ENCODE measurements at regions not wholly inside any gene's neighbourhood (a gene's known extent, or its start where the extent isn't known, plus 50 kb on each side); places are given as distances from the start of the nearest gene placed in this dataset.

DNA sequence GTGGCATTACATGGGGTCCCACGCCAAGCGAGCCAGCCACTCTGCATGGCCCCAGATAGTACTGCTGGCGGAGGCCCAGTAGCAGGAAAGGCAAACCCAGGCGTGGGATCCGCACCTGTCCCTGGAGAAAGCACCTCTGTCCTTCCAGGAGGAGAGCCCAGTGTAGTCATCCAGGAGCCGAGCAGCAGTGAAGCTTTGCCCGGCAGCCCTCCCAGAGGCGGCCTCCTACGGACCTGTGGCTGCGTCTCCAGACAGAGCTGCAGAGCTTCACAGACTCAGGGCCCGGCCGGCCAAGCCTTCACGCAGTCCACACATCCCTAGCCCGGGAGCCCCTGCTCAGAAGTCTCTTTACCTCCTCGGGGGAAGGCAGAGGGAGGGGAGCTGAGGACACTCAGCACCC lies 100.8 kb upstream of the PPP1R26 start:
- TF ChIP-seq, protein P1, sequence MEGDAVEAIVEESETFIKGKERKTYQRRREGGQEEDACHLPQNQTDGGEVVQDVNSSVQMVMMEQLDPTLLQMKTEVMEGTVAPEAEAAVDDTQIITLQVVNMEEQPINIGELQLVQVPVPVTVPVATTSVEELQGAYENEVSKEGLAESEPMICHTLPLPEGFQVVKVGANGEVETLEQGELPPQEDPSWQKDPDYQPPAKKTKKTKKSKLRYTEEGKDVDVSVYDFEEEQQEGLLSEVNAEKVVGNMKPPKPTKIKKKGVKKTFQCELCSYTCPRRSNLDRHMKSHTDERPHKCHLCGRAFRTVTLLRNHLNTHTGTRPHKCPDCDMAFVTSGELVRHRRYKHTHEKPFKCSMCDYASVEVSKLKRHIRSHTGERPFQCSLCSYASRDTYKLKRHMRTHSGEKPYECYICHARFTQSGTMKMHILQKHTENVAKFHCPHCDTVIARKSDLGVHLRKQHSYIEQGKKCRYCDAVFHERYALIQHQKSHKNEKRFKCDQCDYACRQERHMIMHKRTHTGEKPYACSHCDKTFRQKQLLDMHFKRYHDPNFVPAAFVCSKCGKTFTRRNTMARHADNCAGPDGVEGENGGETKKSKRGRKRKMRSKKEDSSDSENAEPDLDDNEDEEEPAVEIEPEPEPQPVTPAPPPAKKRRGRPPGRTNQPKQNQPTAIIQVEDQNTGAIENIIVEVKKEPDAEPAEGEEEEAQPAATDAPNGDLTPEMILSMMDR (IDR thresholded peaks at IDR 0.05), result no peak
- TF ChIP-seq POLR2A (IDR thresholded peaks at IDR 0.05), result no peak

All from vagina (tissue), 2 donors.